T-helper 1 cell treated with Interleukin-12 subunit alpha and Interleukin-12 subunit beta and Interleukin-4 antibody, amounts not matched to agents 30 ng/mL and 1 ng/mL, for 36 hours (primary cell): ENCODE measurements at regions not wholly inside any gene's neighbourhood (a gene's known extent, or its start where the extent isn't known, plus 50 kb on each side); places are given as distances from the start of the nearest gene placed in this dataset.
"Not testable (repeated sequence)": the region's sequence is repeated elsewhere in the genome, so short reads cannot be mapped to it uniquely, and the experiment has no call there.

Experiments
- intact Hi-C: fragments of 100-400 bp; cut with micrococcal nuclease; formaldehyde crosslinking; loops from one replicate; pipeline ENCODE4 v1.15.1; 2024

- intact Hi-C loops: no loop called here
Observed at GRCh38 chr13:88979465-88980175, 1308.4 kb downstream of the SLITRK5 start.

DNA sequence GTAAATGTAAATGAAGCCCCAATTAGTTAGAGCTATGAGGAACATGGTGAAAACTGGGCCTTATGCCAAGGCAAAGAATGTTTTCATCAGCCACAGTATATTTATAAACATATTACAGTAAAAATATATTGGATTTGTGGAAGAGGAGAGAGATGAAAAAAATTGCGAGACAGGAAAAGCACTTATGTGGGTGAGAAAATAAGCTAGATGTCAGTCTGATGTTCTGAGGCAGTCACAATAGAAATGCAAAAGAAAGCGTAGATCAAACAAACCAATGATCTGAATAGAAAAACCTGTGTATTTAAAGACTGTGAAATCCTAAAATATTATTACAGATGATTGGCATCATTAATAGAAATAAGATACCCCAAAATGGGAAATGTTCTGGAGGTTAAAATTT is 1332.5 kb downstream of the SLITRK5 start:
- intact Hi-C loops: no loop called here

- intact Hi-C loops: no loop called here
Observed at GRCh38 chr13:89011615-89012014, 1340.4 kb downstream of the SLITRK5 start.

DNA sequence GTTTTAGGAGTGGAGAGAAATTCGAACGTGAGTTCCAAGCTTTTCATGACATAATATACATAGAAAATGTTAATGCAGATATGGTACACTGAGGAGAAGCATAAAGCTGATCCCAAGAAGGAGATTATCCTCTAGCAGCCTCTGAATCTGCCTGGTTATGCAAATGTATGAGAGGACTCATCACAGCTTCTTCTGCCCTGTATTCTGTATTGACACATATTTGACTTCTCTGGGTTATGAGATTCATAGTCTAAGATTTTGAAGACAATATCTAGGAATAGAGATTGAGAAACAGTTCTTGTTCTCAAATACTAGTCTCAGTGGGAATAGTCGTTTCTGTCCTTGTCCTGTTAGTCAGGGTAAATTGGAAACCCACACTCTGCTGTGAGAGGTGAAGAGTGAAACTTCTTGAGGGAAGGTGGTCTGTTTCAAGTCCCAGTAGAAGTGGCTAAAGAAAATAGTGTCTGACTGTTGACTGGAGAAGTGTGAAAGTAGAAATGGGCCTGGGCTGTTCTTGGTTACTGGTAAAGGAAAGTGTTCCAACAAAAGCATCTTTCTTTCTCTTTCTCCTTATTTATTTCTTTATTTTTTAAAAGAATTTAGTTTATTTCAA is 1356.6 kb downstream of the SLITRK5 start:
- intact Hi-C loops: no loop called here

GRCh38 chr13:89029062-89029461 is 1357.9 kb downstream of the SLITRK5 start:
- intact Hi-C loops: no loop called here

DNA sequence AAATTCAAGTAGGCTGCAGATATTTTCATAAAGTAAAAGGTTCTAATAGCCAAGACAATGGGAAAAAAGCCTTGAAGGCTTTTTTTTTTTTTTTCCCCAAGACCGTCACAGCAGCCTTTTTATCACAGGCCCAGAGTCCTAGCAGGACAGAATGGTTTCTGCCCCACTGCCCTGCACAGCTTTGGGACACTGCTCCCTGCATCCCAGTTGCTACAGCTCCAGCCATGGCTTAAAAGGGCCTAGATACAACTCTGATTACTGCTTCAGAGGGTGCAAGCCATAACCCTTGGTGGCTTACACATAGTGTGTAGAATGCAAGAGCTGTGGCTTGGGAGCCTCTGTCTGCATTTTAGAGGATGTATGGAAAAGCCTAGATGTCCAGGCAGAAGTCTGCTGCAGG is 1362.8 kb downstream of the SLITRK5 start:
- intact Hi-C loops: no loop called here

DNA sequence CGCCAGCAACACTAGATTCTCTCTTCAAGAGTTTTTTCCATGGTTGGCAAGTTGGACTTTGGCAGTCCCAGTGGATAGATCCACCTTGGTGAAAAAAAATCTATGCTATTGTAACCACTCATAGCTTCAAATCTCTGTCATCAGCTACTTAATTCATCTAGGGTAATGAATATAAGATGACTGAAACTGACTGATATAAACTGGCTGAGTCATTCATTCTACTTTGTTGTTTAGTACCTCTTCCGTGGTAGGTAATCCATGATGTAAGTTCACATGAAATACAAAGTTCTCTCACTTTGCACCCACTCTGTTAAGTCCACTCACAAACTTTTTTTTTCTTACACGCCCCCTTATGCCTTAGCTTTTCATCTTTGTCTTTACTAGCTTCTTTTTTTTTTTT is 1381.5 kb downstream of the SLITRK5 start:
- intact Hi-C loops: no loop called here

GRCh38 chr13:89053418-89053817 is 1382.2 kb downstream of the SLITRK5 start:
- intact Hi-C loops: no loop called here

GRCh38 chr13:89057274-89057673 is 1386.1 kb downstream of the SLITRK5 start:
- intact Hi-C loops: no loop called here

- intact Hi-C loops: no loop called here
Observed at GRCh38 chr13:89057862-89058261, 1386.7 kb downstream of the SLITRK5 start.

GRCh38 chr13:89061821-89062220 is 1390.7 kb downstream of the SLITRK5 start:
- intact Hi-C loops: no loop called here

DNA sequence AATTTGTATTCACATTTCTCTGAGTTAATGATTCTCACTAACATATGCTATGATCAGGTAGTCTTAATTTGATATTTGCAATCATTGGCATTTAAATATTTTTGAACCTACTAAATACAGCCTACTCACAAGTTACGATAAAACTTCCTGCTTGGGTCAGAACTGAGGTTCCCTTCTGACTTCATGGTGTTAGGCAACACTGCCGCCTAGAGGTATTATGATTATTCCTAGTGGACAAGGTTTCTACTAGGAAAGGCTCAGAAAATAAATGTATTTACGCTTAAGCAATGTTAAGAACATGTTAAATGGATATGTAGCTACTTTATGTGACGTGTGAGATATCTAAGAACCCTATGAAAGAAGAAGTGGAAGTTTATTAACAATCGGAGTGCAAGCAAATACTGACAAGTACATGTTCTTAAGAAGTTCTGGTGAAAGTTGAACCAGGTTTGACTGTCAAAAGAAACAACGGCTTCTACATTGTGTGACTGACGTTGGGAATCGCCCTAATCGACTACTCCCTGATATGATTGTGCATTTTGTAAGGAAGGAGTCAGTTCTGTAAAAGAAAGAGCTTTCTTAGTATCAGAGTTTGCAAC is 1395.8 kb downstream of the SLITRK5 start:
- intact Hi-C loops: loop anchor here (2.0 kb wide), 1 partner anchor 1386 kb away; no protein-coding TSS in a partner anchor

DNA sequence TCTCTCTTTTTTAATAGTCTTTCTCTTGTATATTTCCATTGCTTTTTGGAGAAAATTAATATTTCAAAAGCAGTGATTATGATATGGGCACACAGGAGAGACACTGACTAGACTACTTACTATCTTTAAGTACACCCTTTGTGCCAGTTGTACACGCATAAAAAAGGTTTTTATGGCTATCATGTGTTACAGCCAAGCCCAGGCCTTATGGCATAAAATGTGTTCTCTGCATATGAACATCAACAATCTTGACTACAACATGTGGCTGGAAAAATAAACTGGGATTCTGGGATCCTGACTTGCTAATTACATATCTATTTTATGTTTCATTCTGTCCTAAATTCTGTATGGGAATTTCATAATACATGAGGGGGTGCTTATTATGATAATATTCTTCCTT is 1401.8 kb downstream of the SLITRK5 start:
- intact Hi-C loops: no loop called here

- intact Hi-C loops: no loop called here
Observed at GRCh38 chr13:89076622-89077021, 1405.5 kb downstream of the SLITRK5 start.

GRCh38 chr13:89082623-89083022 is 1411.5 kb downstream of the SLITRK5 start:
- intact Hi-C loops: no loop called here

GRCh38 chr13:89088107-89088506 is 1416.9 kb downstream of the SLITRK5 start:
- intact Hi-C loops: not testable (repeated sequence)

DNA sequence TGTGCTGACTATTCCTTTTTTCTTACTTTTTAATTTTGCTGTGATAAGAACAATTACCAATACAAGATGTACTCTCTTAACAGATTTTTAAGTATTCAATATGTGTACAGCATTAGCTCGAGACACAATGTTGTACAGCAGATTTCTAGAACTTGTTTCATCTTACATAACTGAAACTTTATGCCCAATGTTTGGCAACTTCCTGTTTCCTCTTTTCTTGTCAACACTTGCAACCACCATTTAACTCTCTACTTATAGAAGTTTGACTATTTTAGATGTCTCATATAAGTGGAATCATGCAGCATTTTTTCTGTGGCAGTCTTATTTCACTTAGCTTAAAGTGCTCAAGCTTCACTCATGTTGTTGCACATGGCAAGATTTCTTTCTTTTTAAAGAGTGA is 1426.8 kb downstream of the SLITRK5 start:
- intact Hi-C loops: no loop called here

- intact Hi-C loops: no loop called here
Observed at GRCh38 chr13:89113744-89114143, 1442.6 kb downstream of the SLITRK5 start.

- intact Hi-C loops: no loop called here
Observed at GRCh38 chr13:89115307-89115706, 1444.1 kb downstream of the SLITRK5 start.

GRCh38 chr13:89136678-89137077 is 1465.5 kb downstream of the SLITRK5 start:
- intact Hi-C loops: no loop called here

DNA sequence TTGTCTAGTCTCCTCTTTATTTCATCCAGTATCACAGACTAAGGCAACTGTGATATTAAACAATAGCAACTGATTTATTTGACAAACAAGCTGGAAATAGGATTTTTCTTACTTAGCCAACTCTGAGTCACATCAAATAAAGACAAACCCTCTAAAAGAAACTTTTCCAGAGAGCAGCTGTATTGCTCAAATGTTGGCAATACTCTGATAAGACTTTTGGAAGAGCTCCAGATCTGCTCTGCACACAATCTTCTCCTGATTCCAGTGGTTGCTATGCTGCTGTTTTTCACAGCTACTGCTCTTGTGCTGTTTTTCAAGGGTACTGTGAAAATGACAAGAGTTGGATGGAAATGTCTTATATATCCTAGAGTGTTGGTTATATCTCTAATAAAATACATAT is 1479.2 kb downstream of the SLITRK5 start:
- intact Hi-C loops: no loop called here

DNA sequence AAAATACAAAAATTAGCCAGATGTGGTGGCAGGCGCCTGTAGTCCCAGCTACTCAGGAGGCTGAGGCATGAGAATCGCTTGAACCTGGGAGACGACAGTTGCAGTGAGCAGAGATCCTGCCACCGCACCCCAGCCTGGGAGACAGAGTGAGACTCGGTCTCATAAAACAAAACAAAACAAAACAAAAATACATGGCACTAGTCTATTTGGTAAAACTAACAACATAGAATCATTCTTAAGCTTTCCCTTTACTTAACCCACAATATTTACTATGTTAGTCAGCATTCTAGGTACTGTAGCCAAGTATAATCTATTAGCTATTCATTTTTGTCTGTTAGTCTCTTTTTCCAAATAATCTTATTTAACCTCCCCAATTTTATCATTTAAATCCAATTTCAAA is 1482.8 kb downstream of the SLITRK5 start:
- intact Hi-C loops: no loop called here

- intact Hi-C loops: no loop called here
Observed at GRCh38 chr13:89163096-89163495, 1491.9 kb downstream of the SLITRK5 start.
